ENCODE measurements at regions not wholly inside any gene's neighbourhood (a gene's known extent, or its start where the extent isn't known, plus 50 kb on each side); places are given as distances from the start of the nearest gene placed in this dataset.

DNA sequence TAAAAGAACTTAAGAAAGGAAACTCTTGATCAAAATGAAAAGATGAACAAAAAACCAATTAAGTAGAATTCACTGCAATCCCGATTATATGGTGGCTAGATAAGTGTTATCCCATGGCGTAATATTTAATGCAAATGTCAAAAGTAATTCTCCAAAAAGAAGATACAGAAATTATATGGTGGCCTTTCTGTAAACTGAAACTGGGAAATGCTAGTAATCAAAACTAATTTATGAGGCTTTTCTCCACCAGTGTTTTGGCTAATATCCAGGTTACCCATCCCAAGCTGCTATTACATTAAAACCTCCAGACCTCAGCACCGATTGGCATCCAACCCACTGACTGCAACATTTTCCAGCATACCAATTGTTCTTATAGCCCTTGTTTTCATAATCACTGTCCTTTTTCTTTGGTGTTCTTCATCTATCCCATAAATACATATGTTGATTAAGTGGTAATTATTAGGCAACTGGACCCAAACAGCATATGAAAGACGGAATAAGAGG, 77.2 kb upstream of the TNRC6A start:
- TF ChIP-seq, protein P1, sequence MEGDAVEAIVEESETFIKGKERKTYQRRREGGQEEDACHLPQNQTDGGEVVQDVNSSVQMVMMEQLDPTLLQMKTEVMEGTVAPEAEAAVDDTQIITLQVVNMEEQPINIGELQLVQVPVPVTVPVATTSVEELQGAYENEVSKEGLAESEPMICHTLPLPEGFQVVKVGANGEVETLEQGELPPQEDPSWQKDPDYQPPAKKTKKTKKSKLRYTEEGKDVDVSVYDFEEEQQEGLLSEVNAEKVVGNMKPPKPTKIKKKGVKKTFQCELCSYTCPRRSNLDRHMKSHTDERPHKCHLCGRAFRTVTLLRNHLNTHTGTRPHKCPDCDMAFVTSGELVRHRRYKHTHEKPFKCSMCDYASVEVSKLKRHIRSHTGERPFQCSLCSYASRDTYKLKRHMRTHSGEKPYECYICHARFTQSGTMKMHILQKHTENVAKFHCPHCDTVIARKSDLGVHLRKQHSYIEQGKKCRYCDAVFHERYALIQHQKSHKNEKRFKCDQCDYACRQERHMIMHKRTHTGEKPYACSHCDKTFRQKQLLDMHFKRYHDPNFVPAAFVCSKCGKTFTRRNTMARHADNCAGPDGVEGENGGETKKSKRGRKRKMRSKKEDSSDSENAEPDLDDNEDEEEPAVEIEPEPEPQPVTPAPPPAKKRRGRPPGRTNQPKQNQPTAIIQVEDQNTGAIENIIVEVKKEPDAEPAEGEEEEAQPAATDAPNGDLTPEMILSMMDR (conservative IDR thresholded peaks at IDR 0.05; ENCODE audit: low read depth, low read length) = no peak
- TF ChIP-seq EZH2 (IDR thresholded peaks at IDR 0.05; ENCODE audit: borderline replicate concordance, low read depth, low read length, poor library complexity, severe bottlenecking) = no peak
